GM18498 (cell line): ENCODE measurements at regions not wholly inside any gene's neighbourhood (a gene's known extent, or its start where the extent isn't known, plus 50 kb on each side); places are given as distances from the start of the nearest gene placed in this dataset.

Experiments
- ATAC-seq: cut with Tn5 transposase; IDR thresholded peaks from one replicate; pipeline ENCODE4 v1.9.1; 2021; ENCODE audit warnings: mild to moderate bottlenecking, moderate library complexity; ENCODE audit not compliant: unreplicated experiment

GRCh38 chr1:108082738-108083562 lies 117.2 kb downstream of the SLC25A24 start:
- ATAC-seq: no peak

- no peak for ATAC-seq
These were observed 117.0 kb upstream of the VAV3 start for GRCh38 chr1:108082001-108082400.

- no peak for ATAC-seq
These were observed 115.5 kb upstream of the VAV3 start for GRCh38 chr1:108080448-108080847.

- no peak for ATAC-seq
These were observed 114.6 kb upstream of the VAV3 start for GRCh38 chr1:108079440-108080025.

GRCh38 chr1:108077991-108078390 lies 113.0 kb upstream of the VAV3 start:
- no peak for ATAC-seq

GRCh38 chr1:108075055-108075454 lies 110.1 kb upstream of the VAV3 start:
- peak; percentile 68 for ATAC-seq

GRCh38 chr1:108072776-108073175 lies 107.8 kb upstream of the VAV3 start:
- ATAC-seq: no peak

GRCh38 chr1:108072212-108072611 lies 107.2 kb upstream of the VAV3 start:
- ATAC-seq: no peak

- ATAC-seq: no peak
These were observed 106.6 kb upstream of the VAV3 start for GRCh38 chr1:108071601-108072000.

GRCh38 chr1:108070662-108071061 lies 105.7 kb upstream of the VAV3 start:
- ATAC-seq: no peak

- ATAC-seq: no peak
These were observed 103.0 kb upstream of the VAV3 start for GRCh38 chr1:108067884-108068540.

- ATAC-seq: no peak
These were observed 101.8 kb upstream of the VAV3 start for GRCh38 chr1:108066808-108067207.

GRCh38 chr1:108064255-108064654 lies 99.3 kb upstream of the VAV3 start:
- no peak for ATAC-seq

GRCh38 chr1:108063703-108064102 lies 98.7 kb upstream of the VAV3 start:
- no peak for ATAC-seq

GRCh38 chr1:108059945-108060344 lies 95.0 kb upstream of the VAV3 start:
- no peak for ATAC-seq

- ATAC-seq: no peak
These were observed 92.6 kb upstream of the VAV3 start for GRCh38 chr1:108057541-108057940.

- no peak for ATAC-seq
These were observed 91.5 kb upstream of the VAV3 start for GRCh38 chr1:108056436-108056990.

GRCh38 chr1:108055387-108055786 lies 90.4 kb upstream of the VAV3 start:
- ATAC-seq: no peak

- no peak for ATAC-seq
These were observed 89.4 kb upstream of the VAV3 start for GRCh38 chr1:108054396-108054795.

- ATAC-seq: no peak
These were observed 88.5 kb upstream of the VAV3 start for GRCh38 chr1:108053270-108054013.
